22Rv1 (cell line): ENCODE measurements at regions not wholly inside any gene's neighbourhood (a gene's known extent, or its start where the extent isn't known, plus 50 kb on each side); places are given as distances from the start of the nearest gene placed in this dataset.

Source experiments
- H3K27ac ChIP-seq: fragments of 450-650 bp; 2 replicates; pipeline ENCODE4 v1.5.1; 2017
- ZFX ChIP-seq: fragments of 450-650 bp; IDR thresholded peaks from 2 replicates; pipeline ENCODE4 v1.6.1; 2017; ENCODE audit warnings: antibody characterized with exemption, borderline replicate concordance
- TF ChIP-seq, protein P1 (sequence below): fragments of 450-650 bp; IDR thresholded peaks from 2 replicates; pipeline ENCODE4 v1.5.1; 2017; ENCODE audit warnings: mild to moderate bottlenecking

DNA sequence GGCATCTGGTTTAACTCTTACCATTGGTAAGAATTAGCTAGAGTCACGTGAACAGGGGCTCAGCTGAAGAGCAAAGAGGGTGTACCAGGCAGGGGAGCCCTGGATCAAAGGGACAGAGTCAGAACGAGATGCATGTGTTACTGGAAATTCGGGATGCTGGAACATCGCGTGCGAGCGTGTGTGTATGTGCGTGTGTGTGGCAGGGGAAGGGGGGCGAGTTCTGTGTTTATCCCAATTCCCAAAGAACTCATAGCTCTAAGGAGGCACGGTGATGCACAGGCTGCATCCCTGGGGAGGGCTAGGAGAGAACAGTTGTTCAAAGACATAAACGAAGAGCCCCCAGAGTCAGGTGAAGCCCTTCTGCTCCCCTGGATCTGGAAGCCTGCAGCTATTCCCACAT lies 353.3 kb downstream of the GADD45G start:
- TF ChIP-seq, protein P1, sequence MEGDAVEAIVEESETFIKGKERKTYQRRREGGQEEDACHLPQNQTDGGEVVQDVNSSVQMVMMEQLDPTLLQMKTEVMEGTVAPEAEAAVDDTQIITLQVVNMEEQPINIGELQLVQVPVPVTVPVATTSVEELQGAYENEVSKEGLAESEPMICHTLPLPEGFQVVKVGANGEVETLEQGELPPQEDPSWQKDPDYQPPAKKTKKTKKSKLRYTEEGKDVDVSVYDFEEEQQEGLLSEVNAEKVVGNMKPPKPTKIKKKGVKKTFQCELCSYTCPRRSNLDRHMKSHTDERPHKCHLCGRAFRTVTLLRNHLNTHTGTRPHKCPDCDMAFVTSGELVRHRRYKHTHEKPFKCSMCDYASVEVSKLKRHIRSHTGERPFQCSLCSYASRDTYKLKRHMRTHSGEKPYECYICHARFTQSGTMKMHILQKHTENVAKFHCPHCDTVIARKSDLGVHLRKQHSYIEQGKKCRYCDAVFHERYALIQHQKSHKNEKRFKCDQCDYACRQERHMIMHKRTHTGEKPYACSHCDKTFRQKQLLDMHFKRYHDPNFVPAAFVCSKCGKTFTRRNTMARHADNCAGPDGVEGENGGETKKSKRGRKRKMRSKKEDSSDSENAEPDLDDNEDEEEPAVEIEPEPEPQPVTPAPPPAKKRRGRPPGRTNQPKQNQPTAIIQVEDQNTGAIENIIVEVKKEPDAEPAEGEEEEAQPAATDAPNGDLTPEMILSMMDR = no peak
- no peak for TF ChIP-seq ZFX

DNA sequence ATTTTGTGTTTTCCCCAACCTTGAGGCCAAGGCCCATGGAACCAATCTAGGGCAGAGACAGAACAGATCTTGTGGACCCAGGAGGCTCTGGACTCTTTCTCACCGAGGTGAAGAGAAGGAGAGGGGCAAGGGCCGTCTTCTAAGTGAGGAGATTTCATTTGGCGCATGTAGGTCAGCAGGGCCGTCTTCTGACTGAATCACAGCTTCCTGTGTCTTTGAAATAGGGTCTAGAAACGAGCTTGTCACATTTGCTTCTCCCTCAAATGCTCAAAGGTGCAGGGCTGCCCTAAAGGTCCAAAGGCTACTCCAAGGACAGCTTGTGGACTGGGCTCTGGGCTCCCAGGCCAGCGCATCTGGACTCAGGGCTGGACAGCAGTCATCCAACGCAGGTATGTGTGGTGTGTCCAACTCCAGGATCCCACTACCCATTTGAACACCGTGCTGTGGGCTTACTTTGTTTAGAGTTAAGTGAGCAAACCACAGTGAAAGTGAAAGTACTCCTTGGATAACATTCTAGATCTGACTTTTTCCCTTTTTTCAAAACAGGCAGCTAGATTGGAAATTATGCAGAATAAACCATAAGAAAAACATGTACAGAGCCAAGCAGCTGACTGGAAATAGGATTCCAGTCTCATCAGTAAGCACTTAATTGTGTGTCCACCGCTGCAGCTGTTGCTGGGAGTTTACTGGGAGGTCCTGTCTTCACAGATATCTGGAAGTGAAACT lies 357.0 kb downstream of the GADD45G start:
- no peak for TF ChIP-seq ZFX
- TF ChIP-seq, protein P1 = no peak
- no peak overlapping the region for H3K27ac ChIP-seq

More for the DNA sequence above, 353.3 kb downstream of the GADD45G start:
- no peak overlapping the region for H3K27ac ChIP-seq

DNA sequence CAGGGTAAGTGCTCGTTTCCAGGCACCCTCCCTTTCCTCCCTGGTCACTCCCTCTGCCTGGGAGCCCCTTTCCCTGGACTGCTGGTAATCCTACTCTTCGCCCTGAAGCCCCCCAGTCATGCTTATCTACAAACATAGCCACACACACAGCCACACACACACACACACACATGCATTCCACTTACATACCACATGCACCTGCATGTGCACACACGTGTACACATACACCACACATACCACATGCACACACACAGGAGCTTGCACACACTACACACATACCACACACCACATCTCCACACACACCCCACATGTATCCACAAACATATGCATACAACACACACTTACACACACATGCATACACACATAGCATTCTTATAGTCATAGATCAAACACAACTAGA lies 358.5 kb downstream of the GADD45G start:
- TF ChIP-seq, protein P1 = no peak
- no peak for TF ChIP-seq ZFX
- no peak overlapping the region for H3K27ac ChIP-seq

DNA sequence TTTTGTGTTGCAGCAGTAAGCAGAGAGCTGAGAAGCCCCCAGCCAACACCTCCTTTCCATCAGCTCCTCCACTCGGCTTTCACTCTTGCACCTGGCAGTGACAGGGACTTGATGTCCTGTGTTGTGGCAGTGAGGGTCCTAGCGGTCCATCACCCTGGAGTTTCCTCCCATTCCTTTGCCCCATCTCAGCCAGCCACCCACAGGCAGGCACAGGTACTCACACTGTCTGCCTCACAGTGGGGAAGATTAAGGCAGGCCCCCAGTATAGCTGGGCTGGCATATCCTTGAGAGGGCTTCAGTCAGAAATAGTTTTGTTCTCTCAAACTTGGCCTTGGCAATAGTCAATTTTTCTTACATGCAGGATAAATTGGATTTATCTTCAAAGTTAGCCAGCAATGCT lies 362.7 kb downstream of the GADD45G start:
- TF ChIP-seq, protein P1 = no peak
- TF ChIP-seq ZFX = no peak
- no peak overlapping the region for H3K27ac ChIP-seq

DNA sequence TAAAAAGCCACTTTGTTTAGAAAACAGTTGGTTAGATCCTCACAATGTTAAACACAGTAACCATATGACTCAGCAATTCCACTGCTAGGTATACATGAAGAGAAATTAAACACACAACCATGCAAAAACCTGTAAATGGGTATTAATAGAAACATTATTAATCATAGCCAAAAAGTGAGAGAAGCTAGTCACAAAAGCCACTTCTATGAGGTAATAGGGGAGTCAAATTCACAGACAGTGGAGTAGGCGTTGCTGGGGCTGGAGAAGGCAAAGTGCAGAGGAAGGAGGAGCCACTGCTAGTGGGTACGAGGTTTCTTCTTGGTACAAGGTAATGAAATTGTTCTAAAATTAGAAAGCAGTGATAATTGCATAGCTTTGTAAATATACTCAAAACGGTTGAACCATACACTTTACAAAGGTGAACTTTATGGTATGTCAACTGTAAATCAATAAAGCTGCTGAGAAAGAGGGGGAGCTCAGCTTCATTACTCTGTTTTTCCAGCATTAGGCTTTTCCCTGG lies 364.4 kb downstream of the GADD45G start:
- TF ChIP-seq, protein P1 = no peak
- TF ChIP-seq ZFX = no peak
- no peak overlapping the region for H3K27ac ChIP-seq

DNA sequence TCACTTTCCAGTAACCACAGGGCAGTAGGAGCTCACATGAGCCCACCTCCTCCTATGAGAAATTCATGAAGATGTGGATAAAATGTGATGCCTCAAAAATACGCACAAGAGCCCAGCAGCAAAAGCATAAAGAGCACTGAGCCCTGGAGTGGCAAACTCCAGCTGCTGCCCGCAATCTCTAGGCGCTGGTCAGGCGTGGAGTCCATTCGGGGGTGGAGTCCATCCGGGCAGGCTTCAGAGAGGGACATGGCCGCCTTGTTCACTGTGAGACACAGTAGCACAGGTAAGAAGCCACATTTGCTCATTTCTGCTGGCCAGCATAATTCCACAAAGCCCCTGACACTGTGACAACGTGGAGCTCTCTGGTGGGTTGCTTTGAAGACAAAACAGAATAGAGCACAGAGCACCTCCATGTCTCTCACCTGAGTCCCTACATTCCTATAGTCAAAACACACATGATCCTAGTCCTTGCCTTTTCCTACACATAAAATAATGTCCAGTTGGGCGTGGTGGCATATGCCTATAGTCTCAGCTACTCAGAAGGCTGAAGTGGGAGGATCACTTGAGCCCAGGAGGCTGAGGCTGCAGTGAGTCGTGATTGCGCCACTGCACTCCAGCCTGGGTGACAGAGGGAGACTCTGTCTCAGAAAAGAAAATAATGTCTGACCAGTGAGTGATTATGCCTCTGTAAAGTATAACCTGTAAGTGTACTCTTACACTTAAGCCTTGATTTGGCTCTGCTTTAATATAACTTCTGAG lies 365.2 kb downstream of the GADD45G start:
- TF ChIP-seq ZFX = no peak
- TF ChIP-seq, protein P1 = no peak
- H3K27ac ChIP-seq = no peak overlapping the region

DNA sequence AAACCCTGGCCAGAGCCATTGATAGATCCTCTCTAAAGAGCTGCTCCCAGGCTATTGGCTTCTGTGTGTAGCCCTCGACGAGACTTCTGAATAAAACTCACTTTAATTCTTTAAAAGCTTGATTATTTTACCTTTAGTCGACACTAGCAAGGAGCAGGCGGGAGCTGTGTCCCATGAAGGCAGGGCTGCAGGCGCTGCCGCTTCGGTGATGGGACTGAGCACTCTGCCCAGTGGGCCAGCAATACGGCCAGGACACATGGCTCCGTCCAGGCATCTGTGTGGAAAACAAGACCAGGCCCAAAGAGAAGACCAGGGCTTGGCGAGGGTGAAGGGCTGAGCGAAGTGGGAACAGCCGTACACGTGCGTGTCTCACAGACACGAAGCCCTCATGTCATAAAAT lies 365.9 kb downstream of the GADD45G start:
- H3K27ac ChIP-seq = no peak overlapping the region
- TF ChIP-seq, protein P1 = no peak
- no peak for TF ChIP-seq ZFX
